ENCODE measurements at regions not wholly inside any gene's neighbourhood (a gene's known extent, or its start where the extent isn't known, plus 50 kb on each side); places are given as distances from the start of the nearest gene placed in this dataset.

GRCh38 chr4:102431608-102431961 lies 69.6 kb upstream of the NFKB1 start:
- Histone ChIP-seq H3K27ac (ENCODE audit: low read length) (no peak overlapping the region), H3K9me3 (ENCODE audit: insufficient read depth, low read length) (no peaks in the 10 kb centered on the region), H3K4me1 (ENCODE audit: low read length) (peaks cover 5% of the 10 kb centered on the region; the same call in 1 of the 2 replicates), H3K9ac (ENCODE audit: low read length) (no peak overlapping the region), H3K4me2 (ENCODE audit: low read length) (no peak overlapping the region), H3K27me3 (ENCODE audit: low read depth, low read length) (no peaks in the 10 kb centered on the region), H3K36me3 (replicated peaks; ENCODE audit: low read depth, low read length) (no peaks in the 10 kb centered on the region), H4K20me1 (ENCODE audit: insufficient read depth, low read length) (no peaks in the 10 kb centered on the region), H2AFZ (ENCODE audit: low read depth, low read length) (no peak overlapping the region), H3K79me2 (ENCODE audit: low read length) (no peaks in the 10 kb centered on the region), H3K4me3 (ENCODE audit: low read length) (no peak overlapping the region)
- TF ChIP-seq EZH2phosphoT487 (IDR thresholded peaks at IDR 0.05; ENCODE audit: low read depth): no peak

GRCh38 chr4:102437111-102437510 lies 64.0 kb upstream of the NFKB1 start:
- H4K20me1 ChIP-seq (ENCODE audit: insufficient read depth, low read length): no peaks in the 10 kb centered on the region
- no peak for TF ChIP-seq CTCF (IDR thresholded peaks at IDR 0.05; ENCODE audit: low read depth, low read length)
- no peak for TF ChIP-seq EZH2phosphoT487 (IDR thresholded peaks at IDR 0.05; ENCODE audit: low read depth)
- peaks cover 6% of the 10 kb centered on the region for H3K4me1 ChIP-seq (ENCODE audit: low read length)
- H3K27ac ChIP-seq (ENCODE audit: low read length): no peak overlapping the region
- no peaks in the 10 kb centered on the region for H3K79me2 ChIP-seq (ENCODE audit: low read length)
- no peaks in the 10 kb centered on the region for H3K36me3 ChIP-seq (replicated peaks; ENCODE audit: low read depth, low read length)
- no peak overlapping the region for H3K4me2 ChIP-seq (ENCODE audit: low read length)
- H3K9me3 ChIP-seq (ENCODE audit: insufficient read depth, low read length): no peaks in the 10 kb centered on the region
- no peak overlapping the region for H2AFZ ChIP-seq (ENCODE audit: low read depth, low read length)
- no peak overlapping the region for H3K4me3 ChIP-seq (ENCODE audit: low read length)
- H3K27me3 ChIP-seq (ENCODE audit: low read depth, low read length): no peaks in the 10 kb centered on the region
- no peak overlapping the region for H3K9ac ChIP-seq (ENCODE audit: low read length)

GRCh38 chr4:102438396-102439235 lies 62.5 kb upstream of the NFKB1 start:
- H3K4me2 ChIP-seq (ENCODE audit: low read length): no peak overlapping the region

GRCh38 chr4:102439236-102439614 lies 61.9 kb upstream of the NFKB1 start:
- Histone ChIP-seq H3K27ac (ENCODE audit: low read length) (no peak overlapping the region), H3K9me3 (ENCODE audit: insufficient read depth, low read length) (no peaks in the 10 kb centered on the region), H3K36me3 (replicated peaks; ENCODE audit: low read depth, low read length) (no peaks in the 10 kb centered on the region), H2AFZ (ENCODE audit: low read depth, low read length) (no peak overlapping the region), H3K4me1 (ENCODE audit: low read length) (peaks cover 6% of the 10 kb centered on the region), H3K27me3 (ENCODE audit: low read depth, low read length) (no peaks in the 10 kb centered on the region), H3K9ac (ENCODE audit: low read length) (no peak overlapping the region), H4K20me1 (ENCODE audit: insufficient read depth, low read length) (no peaks in the 10 kb centered on the region), H3K4me3 (ENCODE audit: low read length) (no peak overlapping the region), H3K79me2 (ENCODE audit: low read length) (no peaks in the 10 kb centered on the region), H3K4me2 (ENCODE audit: low read length) (no peak overlapping the region)
- no peak for TF ChIP-seq CTCF (IDR thresholded peaks at IDR 0.05; ENCODE audit: low read depth, low read length)

More at GRCh38 chr4:102438396-102439235, 62.5 kb upstream of the NFKB1 start:
- H2AFZ ChIP-seq (ENCODE audit: low read depth, low read length): no peak overlapping the region
- H3K79me2 ChIP-seq (ENCODE audit: low read length): no peaks in the 10 kb centered on the region
- H3K4me1 ChIP-seq (ENCODE audit: low read length): peaks cover 6% of the 10 kb centered on the region
- no peak overlapping the region for H3K27ac ChIP-seq (ENCODE audit: low read length)
- no peak overlapping the region for H3K9ac ChIP-seq (ENCODE audit: low read length)
- H3K27me3 ChIP-seq (ENCODE audit: low read depth, low read length): no peaks in the 10 kb centered on the region
- no peaks in the 10 kb centered on the region for H4K20me1 ChIP-seq (ENCODE audit: insufficient read depth, low read length)
- no peak overlapping the region for H3K4me3 ChIP-seq (ENCODE audit: low read length)
- no peaks in the 10 kb centered on the region for H3K36me3 ChIP-seq (replicated peaks; ENCODE audit: low read depth, low read length)
- H3K9me3 ChIP-seq (ENCODE audit: insufficient read depth, low read length): no peaks in the 10 kb centered on the region
- TF ChIP-seq CTCF (IDR thresholded peaks at IDR 0.05; ENCODE audit: low read depth, low read length): no peak
- no peak for TF ChIP-seq EZH2phosphoT487 (IDR thresholded peaks at IDR 0.05; ENCODE audit: low read depth)

Data from OCI-LY3 (cell line).